GM21526 (cell line): ENCODE measurements at regions not wholly inside any gene's neighbourhood (a gene's known extent, or its start where the extent isn't known, plus 50 kb on each side); places are given as distances from the start of the nearest gene placed in this dataset.
"Not testable (repeated sequence)": the region's sequence is repeated elsewhere in the genome, so short reads cannot be mapped to it uniquely, and the experiment has no call there.

Experiments used
- ATAC-seq: cut with Tn5 transposase; IDR thresholded peaks from one replicate; pipeline ENCODE4 v1.9.1; 2021; ENCODE audit warnings: moderate library complexity; ENCODE audit not compliant: unreplicated experiment, low FRiP score

- no peak for ATAC-seq
Observed at GRCh38 chr2:48043131-48043700, 136.9 kb upstream of the FBXO11 start.

DNA sequence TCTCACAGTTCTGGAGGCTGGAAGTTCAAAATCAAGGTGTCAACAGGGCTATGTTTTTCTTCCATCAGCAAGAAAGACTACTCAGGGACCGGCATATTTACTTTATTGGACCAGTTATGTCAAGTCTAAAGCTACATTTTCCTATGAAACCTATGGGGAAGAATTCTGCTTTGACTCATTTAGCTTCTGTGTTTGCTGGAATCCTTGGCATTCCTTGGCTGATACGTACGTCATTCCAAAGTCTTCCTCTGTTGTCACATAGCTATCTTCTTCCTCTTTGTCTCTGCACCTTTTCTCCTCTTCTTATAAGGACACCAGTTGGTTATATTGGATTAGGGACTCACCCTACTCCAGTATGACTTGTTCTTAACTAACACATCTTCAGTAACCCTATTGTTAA, 137.4 kb upstream of the FBXO11 start:
- ATAC-seq: no peak

DNA sequence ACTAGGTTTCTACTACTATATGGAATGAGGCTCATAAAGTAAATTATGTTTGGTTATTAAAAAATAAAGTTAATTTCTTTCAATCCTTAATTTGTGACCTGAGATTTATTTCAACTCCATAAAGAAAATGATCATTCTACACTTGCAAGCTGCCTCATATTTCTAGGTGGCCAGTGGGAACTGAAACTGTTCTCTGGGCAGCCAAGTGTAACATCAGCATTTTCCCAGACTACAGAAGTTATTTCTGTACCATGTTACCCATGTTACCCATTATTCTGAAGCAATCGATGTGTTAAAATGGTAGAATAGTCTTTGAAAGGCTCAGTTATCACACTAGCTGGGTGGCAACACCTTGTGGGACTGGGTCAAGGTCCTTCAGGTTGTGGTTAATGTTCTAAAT, 139.3 kb upstream of the FBXO11 start:
- no peak for ATAC-seq

DNA sequence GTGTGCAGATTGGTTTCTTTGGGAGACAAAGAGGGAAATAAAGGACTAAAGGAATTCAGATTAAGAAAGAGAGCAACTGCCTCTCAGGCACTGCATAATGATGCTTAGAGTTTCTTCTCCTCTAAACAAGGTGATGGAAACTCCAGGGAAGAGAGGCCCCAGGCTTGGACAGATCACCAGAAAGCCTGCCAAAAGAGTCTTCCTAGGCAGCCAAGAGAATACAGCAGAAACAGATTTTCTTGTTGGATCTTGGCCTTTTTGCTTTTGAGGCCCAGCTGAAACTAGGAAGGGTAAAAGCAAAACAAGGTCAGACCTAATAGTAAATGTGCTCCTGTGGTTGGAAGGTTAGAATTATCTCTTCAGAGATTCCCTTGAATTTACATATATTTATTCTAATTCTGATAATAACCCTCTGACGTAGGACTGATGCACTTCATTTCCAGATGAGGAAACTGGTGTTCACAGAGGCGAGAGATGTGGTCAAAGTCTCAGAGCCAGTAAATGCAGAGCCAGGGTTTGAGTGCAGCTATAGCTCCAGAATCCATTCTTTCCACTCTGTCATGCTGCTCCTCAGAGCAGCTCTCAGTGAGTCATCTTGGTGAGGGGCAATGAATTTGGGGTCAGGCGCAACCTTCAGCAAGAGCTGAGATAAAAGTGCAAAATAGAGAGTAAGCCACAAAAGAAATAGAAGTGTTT, 142.3 kb upstream of the FBXO11 start:
- ATAC-seq: no peak

DNA sequence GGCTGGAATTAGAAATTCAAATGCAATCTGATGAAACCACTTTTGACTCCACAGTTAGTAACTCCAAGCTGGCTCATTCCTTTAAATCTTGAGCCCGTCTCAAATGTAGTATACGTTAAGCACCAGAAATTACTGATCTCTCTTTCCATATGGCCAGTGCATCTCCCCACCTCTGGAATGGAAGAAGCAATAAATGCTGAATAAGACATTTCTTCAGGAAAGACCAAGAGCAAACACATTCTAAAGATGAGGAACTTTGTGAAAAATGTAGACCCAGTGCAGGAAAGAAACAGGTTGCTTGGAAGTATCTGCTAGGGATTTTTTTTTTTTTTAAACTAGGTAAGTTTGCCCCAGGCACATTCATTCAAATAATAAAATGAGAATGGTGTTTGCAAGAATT, 143.1 kb upstream of the FBXO11 start:
- ATAC-seq: no peak

DNA sequence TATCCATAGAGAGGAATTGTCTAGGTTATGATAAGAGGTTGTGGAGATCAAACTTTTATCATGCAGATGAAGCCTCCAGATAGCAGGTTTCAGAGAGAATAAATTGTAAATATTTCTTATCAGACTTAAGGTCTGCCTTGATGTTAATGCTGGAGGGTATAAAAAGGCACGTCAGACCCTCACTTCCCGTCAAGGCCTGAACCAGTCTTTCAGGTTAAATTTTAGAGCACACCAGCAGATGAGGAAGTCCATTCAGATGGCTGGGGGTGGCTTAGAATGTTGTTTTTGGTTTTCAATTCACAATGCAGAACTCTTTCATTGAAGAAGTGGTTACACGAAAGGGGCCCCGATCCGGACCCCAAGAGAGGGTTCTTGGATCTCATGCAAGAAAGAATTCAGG, 144.4 kb upstream of the FBXO11 start:
- ATAC-seq: no peak

GRCh38 chr2:48059975-48060374, 153.7 kb upstream of the FBXO11 start:
- ATAC-seq: no peak

- not testable (repeated sequence) for ATAC-seq
Observed at GRCh38 chr2:48061656-48062055, 155.4 kb upstream of the FBXO11 start.

- ATAC-seq: no peak
Observed at GRCh38 chr2:48065096-48065495, 158.8 kb upstream of the FBXO11 start.

- ATAC-seq: no peak
Observed at GRCh38 chr2:48066000-48066399, 159.7 kb upstream of the FBXO11 start.

- ATAC-seq: no peak
Observed at GRCh38 chr2:48069769-48070168, 163.5 kb upstream of the FBXO11 start.

DNA sequence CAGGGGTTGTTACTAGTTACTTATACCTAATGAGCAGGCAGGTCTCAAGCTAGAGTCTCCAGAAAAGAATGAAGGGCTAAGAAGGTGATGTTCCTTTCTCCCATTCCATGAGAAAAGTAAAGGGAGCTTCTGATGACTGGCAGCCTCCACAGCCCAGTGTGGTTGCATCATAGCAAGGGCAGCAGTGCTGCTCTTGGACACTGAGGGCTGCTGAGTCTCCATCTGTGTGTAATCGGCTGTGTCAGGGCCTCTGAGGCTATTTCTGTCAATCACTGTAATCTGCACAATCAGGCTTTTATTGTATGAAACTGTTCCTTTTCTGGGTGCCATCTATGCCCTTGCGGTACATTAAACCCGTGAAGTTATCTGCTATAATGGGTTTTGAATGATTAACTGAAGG, 164.1 kb upstream of the FBXO11 start:
- ATAC-seq: no peak

- no peak for ATAC-seq
Observed at GRCh38 chr2:48072583-48072982, 166.3 kb upstream of the FBXO11 start.

DNA sequence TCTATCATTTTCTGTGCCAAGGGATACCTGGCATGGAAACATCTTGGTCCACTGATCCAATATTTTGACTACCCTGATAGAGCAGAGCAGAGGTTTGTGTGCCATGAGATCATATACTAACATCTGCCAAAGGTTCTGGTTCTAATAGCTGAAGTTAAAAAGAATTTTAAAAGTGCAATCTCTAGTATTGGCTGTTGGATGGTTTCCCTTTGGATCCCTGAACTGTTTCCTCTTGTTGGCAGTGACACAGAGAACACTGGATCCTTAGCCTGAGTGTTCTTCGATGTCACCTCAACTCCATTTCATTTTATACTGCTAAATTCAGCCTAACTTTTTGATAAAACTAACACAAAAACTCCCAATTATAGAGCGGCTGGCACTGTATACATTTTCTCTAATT, 169.3 kb upstream of the FBXO11 start:
- ATAC-seq: no peak

GRCh38 chr2:48080534-48081316, 174.4 kb upstream of the FBXO11 start:
- ATAC-seq: no peak

DNA sequence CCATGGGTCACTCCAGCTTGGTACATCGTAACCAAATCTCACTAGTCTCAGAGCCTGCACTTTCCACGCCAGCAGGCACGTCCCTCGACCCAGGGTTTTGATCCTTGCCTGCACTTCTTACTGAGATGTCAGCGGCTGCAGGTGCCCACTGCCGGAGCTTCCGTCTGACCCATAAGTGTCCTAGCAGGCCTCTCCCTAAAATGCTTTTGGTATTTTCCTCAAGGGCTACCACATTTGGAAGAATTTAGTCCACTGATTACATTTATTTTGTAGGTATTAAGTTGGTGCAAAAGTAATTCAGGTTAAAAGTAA, 175.0 kb upstream of the FBXO11 start:
- ATAC-seq: no peak

GRCh38 chr2:48085888-48086287, 179.6 kb upstream of the FBXO11 start:
- no peak for ATAC-seq

DNA sequence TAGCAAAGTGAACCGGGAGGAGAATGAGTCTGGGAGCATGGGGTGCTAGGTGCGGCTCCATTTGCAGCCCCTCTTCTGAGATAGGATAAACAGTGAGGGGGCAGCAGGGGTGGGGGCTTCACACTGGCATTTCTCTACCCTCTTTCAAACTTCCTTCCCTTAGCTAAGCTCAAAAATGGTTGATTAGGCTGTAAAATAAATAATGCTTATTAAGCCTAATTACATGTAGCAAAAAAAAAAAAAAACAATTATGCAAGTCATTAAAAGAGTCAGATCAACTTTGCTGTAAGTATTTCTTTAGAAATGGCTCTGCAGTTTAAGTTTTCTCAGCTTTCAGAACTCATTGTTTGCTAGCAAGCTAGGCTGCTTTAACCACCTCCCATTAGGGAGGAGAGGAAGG, 182.7 kb upstream of the FBXO11 start:
- no peak for ATAC-seq

DNA sequence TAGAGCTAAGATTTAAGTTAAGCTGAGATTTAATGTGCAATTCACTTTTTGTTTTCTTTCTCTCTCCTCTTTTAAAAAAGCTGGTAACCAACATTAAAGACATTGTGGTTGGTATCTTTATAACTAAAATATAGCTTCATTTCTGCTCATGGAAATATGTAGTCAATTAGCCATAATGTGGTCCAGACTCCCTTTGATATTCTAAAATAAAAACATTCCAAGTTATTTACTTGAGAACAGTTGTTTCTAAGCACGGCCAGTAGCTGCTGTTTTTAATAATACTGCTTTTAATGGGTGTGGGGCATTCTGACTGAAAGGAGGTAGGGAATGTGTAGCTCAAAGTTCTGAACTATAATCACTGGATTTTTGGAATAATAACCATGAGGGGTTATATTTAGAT, 183.3 kb upstream of the FBXO11 start:
- ATAC-seq: no peak

GRCh38 chr2:48092846-48093803, 186.8 kb upstream of the FBXO11 start:
- ATAC-seq: no peak

GRCh38 chr2:48096765-48097164, 190.5 kb upstream of the FBXO11 start:
- ATAC-seq: not testable (repeated sequence)
